NCI-H187 treated with DMSO at 0.1 percent for 48 hours (cell line): ENCODE measurements at regions not wholly inside any gene's neighbourhood (a gene's known extent, or its start where the extent isn't known, plus 50 kb on each side); places are given as distances from the start of the nearest gene placed in this dataset.
"Not testable (repeated sequence)": the region's sequence is repeated elsewhere in the genome, so short reads cannot be mapped to it uniquely, and the experiment has no call there.

Source experiments
- DNase-seq: peaks from one replicate; lab custom pipeline; 2025; lab: John Stamatoyannopoulos, UW

DNA sequence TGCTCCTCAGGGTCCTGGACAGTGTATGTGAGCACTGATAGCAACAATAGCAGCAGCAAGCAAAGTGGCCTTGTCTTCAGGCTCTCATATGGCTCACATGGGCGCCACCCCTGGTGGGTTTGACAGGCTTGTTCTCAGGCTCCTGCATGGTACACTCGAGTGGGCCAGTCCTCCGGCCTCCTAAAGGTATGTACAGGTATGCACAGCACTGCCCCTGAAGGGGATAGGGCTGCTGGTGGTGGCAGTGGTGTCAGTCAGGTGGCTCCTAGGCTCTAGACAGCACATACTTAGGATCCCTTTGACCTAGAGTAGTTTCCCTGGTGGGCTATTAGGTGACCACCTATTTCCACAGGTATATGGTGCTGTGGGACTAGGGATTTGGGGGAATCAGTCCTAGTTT, 79.8 kb downstream of the LGALS9B start:
- not testable (repeated sequence) for DNase-seq

- peak; percentile 14 for DNase-seq
These were observed 85.7 kb downstream of the LGALS9B start for GRCh38 chr17:20381358-20382300.

- not testable (repeated sequence) for DNase-seq
These were observed 86.7 kb downstream of the LGALS9B start for GRCh38 chr17:20380625-20381024.

DNA sequence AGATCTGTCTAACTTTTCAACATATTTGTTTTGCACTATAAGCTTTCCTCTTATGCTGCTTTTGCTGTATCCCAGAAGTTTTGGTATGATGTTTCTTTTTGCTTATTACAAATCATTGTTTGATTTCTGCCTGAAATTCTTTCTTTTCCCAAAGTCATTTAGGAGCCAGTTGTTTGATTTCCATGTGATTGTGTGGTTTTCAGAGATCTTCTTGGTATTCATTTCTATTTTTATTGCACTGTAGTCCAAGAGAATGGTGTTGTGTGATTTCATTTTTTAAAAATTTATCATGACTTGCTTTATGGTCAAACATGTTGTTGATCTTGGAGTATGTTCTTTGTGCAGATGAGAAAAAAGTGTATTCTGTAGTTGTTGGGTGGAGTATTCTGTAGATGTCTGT, 88.1 kb downstream of the LGALS9B start:
- not testable (repeated sequence) for DNase-seq

GRCh38 chr17:20376642-20377041, 90.7 kb downstream of the LGALS9B start:
- DNase-seq, result not testable (repeated sequence)

- not testable (repeated sequence) for DNase-seq
These were observed 91.6 kb downstream of the LGALS9B start for GRCh38 chr17:20375745-20376144.
